DMS79 (cell line): ENCODE measurements at regions not wholly inside any gene's neighbourhood (a gene's known extent, or its start where the extent isn't known, plus 50 kb on each side); places are given as distances from the start of the nearest gene placed in this dataset.

Experiments
- DNase-seq: peaks from one replicate; lab custom pipeline; 2025; lab: John Stamatoyannopoulos, UW

DNA sequence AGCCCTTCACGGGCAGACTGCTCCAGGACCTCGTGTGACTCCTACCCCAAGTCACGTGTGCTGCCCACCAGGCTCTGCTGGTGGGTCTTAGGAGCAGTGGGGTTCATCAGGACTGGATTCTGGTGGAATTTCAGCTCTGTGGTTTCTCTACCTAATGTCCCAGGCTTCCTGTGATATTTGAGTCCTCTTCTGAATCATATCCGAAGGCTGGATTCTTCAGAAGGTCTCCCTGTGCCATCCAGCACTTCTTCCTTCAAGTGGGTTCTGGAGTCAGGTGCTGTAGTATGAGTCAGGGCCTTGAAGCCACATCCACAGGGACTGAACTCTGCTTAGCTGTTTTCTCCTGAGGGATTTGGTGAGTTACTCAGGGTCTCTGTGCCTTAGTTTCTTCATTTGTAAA, 850.2 kb upstream of the CELF4 start:
- DNase-seq: no peak

GRCh38 chr18:38413193-38413592, 847.6 kb upstream of the CELF4 start:
- DNase-seq: no peak

- DNase-seq: no peak
These were observed 841.0 kb upstream of the CELF4 start for GRCh38 chr18:38406607-38407006.

- no peak for DNase-seq
These were observed 836.9 kb upstream of the CELF4 start for GRCh38 chr18:38402509-38402908.

- no peak for DNase-seq
These were observed 831.5 kb upstream of the CELF4 start for GRCh38 chr18:38397094-38397493.

DNA sequence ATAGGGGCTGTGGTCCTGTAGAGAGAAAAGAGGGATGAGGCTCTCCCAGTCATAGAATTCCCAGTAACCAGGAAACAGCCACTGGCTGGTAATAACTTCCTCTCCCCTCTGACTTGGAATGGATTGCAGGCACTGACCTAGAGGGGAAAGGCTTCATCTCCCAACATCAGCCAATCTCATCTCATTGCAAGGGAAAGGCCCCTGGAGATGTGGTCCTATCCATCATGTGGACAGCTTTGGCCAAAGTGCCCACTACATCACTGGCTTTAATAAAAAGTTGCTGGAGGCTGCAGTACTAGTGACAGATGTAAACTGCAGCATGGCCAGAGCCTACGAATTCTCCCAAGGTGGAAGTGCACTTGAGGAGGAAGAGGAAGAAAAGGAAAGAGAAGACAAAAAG, 820.5 kb upstream of the CELF4 start:
- DNase-seq: no peak

DNA sequence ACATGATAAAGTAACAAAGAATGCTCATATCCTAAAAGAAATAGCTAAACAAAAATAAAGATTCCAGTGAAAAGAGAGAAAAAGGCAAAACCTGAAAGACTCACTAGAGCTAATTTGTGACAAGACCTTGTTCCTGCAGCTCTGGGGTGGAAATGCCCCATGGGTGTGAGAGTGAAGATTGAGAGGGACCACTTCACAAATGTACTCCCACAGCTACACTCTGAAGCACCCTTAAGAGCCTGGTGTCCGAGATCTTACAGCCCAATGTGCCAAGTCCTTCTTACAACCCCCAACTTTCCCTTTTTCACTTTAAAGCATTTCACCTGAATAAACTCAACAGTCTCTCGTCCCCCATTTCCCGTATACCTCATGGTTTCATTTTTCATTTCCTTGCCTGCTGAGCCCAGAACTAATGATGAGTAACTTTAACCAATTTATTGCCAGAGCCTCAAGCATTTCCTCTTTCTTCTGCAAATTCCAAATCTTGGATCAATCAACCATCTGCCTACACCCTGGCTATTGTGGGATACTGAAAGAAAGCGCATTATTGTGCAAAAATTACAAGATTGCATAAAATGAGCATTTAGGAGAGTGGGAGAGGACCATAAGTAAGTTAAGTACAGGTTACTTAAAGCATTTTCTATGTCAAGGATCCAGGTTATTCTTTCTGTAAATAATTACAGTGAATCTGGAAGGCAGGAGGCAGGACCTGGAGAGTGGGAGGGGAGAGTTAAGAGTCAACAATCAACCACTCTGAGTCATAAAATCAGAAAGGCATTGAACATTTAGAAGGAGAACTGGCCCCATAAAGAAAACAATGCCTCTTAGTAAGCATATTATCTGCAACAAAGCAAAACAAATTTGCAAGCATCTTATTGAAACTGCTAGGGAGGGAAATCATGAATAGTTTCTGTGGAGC, 804.4 kb upstream of the CELF4 start:
- DNase-seq: peak; percentile 79

DNA sequence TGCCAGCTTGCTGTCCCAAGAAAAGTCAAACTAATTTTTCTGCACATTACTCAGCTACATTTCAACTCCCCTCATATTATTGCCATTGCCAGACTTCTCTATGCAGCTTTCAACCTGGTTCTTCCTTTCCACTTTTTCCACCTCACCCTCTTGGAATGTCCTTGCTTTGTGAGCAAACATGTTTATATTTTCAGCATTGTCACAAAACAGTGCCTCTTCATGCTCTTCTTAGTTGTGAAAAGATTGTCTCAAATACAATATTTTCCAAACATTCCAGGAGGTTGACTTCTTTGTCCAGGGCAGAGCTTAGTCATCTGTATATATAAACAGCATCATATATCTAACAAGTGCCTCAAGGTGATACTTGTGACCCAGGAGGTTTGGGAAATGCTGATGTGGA, 803.3 kb upstream of the CELF4 start:
- DNase-seq: no peak

- DNase-seq: peak; percentile 91
These were observed 802.6 kb upstream of the CELF4 start for GRCh38 chr18:38368246-38368645.

DNA sequence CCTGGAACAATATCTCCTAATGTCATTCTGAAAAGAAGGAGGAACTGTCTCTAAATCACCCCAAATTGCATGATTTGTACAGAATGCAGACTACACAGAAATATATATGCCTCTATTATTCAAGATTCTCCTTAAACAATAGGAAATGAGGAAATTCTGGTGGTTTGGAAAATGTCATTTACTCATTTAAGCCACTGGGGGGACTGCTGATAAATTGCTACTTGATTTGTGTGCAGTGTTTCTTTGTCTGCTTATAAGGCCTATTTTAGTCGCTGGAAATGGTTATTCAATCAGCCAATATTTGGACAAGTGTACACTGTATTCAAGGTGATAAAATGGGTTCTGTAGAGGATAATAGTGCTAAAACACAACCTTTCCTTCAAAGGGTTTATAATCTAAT, 801.9 kb upstream of the CELF4 start:
- DNase-seq: no peak

- no peak for DNase-seq
These were observed 796.7 kb upstream of the CELF4 start for GRCh38 chr18:38362286-38362792.

- DNase-seq: no peak
These were observed 793.4 kb upstream of the CELF4 start for GRCh38 chr18:38358805-38359657.

DNA sequence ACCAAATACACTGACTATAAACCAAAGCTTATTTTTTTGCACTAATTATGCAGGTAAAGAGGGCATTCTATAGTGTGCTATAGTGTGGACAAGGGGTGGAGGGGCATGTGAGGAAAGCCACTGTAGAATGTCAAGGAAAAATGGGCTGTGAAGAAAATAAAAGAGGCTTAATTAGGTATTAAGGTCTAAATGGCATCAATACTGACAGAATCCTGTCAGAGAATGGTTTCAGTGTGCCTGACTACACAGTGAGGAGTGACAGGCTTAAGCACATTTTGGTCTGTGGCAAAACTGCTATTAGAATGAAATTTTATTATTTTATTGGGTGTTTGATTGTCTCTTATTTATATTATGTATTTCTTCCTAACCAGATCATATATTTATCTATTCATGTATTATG, 787.6 kb upstream of the CELF4 start:
- DNase-seq: no peak

DNA sequence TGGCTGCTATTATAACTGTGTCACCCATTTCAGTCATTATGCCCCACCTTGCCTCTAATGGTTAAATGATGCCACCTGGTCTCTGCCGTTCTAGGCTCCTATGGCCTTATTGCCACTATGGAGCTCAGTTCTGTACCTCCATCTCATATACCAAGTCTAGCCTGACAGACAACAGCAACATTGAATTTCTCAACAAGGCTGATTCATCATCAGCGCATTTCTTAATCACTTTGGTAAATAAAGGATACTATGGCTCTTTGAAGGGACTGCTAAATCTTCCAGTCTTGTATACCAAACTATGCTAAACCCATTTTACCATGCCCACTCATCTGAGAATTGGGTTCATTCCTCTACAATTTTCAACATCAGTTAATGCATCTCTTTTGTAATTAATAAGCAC, 784.5 kb upstream of the CELF4 start:
- no peak for DNase-seq

GRCh38 chr18:38330573-38330972, 765.0 kb upstream of the CELF4 start:
- no peak for DNase-seq

DNA sequence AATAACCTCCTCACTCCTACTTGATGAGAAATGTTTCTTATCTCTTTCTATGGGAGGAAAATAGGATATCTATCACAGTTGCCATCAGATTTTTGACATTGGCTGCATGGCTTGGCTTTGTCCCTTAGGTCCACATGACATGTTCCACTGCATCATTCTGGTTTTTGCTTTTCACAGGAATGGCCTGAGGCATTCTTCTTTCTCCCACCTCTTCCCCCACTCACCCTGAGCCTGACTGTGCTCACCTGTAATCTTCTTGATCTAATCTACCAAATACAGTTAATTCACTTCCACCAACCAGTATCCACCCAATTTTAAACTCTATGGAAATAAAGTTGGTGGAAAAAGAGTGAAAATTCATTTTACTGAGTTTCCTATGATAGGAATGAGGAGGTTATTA, 763.5 kb upstream of the CELF4 start:
- no peak for DNase-seq

DNA sequence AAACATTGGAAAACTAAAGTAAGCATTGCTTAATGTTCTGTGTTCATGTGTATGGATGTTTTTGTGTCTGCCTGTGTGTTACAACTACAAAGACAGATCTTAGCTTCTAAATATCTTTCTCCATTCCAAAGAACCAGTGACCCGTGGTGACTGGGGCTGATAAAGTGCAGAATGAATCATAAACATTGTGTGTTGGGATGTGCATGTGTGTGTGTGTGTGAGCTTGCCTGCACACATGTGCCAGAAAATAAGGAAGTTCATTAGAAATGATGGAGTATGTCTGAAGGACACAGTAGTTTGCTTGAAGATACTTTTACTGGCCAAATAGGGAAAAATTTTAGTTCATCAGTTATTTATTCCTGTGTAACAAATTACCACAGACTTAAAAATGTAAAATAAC, 756.6 kb upstream of the CELF4 start:
- DNase-seq: no peak

DNA sequence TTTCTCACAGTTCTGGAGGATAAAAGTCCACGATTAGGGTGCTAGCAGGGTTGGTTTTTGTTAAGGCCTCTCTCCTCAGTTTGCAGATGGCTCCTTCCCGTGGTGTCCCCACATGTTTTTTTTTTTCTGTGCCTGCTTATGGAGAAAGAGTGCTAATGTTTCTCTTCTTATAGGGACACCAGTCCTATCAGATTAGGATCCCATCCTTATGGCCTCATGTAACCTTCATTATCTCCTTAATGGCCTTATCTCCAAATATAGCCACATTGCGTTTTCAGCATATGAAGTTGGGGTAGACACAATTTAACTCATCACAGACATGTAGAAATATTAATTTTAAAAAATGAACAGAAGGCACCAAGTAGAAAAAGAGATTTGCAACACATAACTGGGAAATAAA, 755.7 kb upstream of the CELF4 start:
- no peak for DNase-seq

GRCh38 chr18:38318416-38318815, 752.8 kb upstream of the CELF4 start:
- no peak for DNase-seq

GRCh38 chr18:38313831-38314230, 748.2 kb upstream of the CELF4 start:
- DNase-seq: no peak

GRCh38 chr18:38312532-38312931, 746.9 kb upstream of the CELF4 start:
- DNase-seq: no peak

- DNase-seq: no peak
These were observed 745.3 kb upstream of the CELF4 start for GRCh38 chr18:38310936-38311335.

GRCh38 chr18:38307914-38308313, 742.3 kb upstream of the CELF4 start:
- no peak for DNase-seq
